H1 (cell line): ENCODE measurements at regions not wholly inside any gene's neighbourhood (a gene's known extent, or its start where the extent isn't known, plus 50 kb on each side); places are given as distances from the start of the nearest gene placed in this dataset.

ENCODE experiments used
- CTCF ChIA-PET: fragments of 300-600 bp; sonication (Branson Sonifier 250); formaldehyde crosslinking; loops from one replicate; lab custom pipeline; 2021; ENCODE audit not compliant: partially characterized antibody; lab: Charles Lee
- POLR2A ChIA-PET: fragments of 300-600 bp; sonication (Branson Sonifier 250); formaldehyde crosslinking; loops from one replicate; lab custom pipeline; 2021; ENCODE audit warnings: inconsistent platforms; ENCODE audit not compliant: partially characterized antibody; lab: Charles Lee
- DNase-seq, 2 experiments: peaks; one replicate each; pipeline versions ENCODE4 v3.0.0 to v3.0.0-alpha.2; 2010 to 2022; ENCODE audit warnings: low spot score in 2 of 2, low read depth in 1 of 2, mixed read lengths in 1 of 2
- FAIRE-seq: peaks from 2 replicates; lab custom pipeline; 2011; peaks lifted over from hg19 to GRCh38; lab: Jason Lieb, UNC
- H2AFZ ChIP-seq: 2 replicates; pipeline ENCODE4 v1.8.1; 2012; ENCODE audit warnings: low read length, inconsistent platforms
- H2AK5ac ChIP-seq: 2 replicates; pipeline ENCODE4 v1.6.1; 2013; ENCODE audit warnings: low read depth, low read length
- H2BK120ac ChIP-seq: replicated peaks from 2 replicates; pipeline ENCODE3; 2013; ENCODE audit warnings: low read depth, low read length, inconsistent platforms
- H2BK12ac ChIP-seq: 2 replicates; pipeline ENCODE4 v1.6.1; 2013; ENCODE audit warnings: low read depth, low read length
- H2BK15ac ChIP-seq: 2 replicates; pipeline ENCODE4 v1.6.1; 2013; ENCODE audit warnings: low read length
- H2BK20ac ChIP-seq: 2 replicates; pipeline ENCODE4 v1.6.1; 2013; ENCODE audit warnings: low read length
- H2BK5ac ChIP-seq: 2 replicates; pipeline ENCODE4 v1.6.1; 2013; ENCODE audit warnings: low read depth, low read length
- H3K14ac ChIP-seq: 2 replicates; pipeline ENCODE4 v1.6.1; 2013; ENCODE audit warnings: inconsistent platforms; ENCODE audit not compliant: insufficient read length
- H3K18ac ChIP-seq: 2 replicates; pipeline ENCODE4 v1.6.1; 2013; ENCODE audit warnings: low read length; ENCODE audit errors: extremely low read depth
- H3K23ac ChIP-seq: 2 replicates; pipeline ENCODE4 v1.6.1; 2013; ENCODE audit warnings: inconsistent platforms; ENCODE audit not compliant: insufficient read length
- H3K23me2 ChIP-seq: 2 replicates; pipeline ENCODE4 v1.6.1; 2013; ENCODE audit warnings: low read depth, low read length
- H3K27ac ChIP-seq: 2 replicates; pipeline ENCODE4 v1.6.1; 2011; ENCODE audit warnings: low read depth, low read length, inconsistent platforms
- H3K27me3 ChIP-seq, 4 experiments: replicated peaks in 1 of 4; 1 replicate in 1 of 4; 2 replicates in 3 of 4; pipeline versions ENCODE4 v1.6.1 to v1.8.1; 2011 to 2013; ENCODE audit warnings: low read length in 3 of 4, mild to moderate bottlenecking in 3 of 4, inconsistent platforms in 2 of 4, mixed read lengths in 2 of 4, moderate library complexity in 1 of 4; ENCODE audit not compliant: control insufficient read depth in 3 of 4, insufficient read depth in 3 of 4; ENCODE audit errors: extremely low read depth in 1 of 4
- H3K36me3 ChIP-seq, 4 experiments: 2 replicates each; pipeline versions ENCODE4 v1.6.1 to v1.8.1; 2011 to 2013; ENCODE audit warnings: mild to moderate bottlenecking in 4 of 4, low read length in 3 of 4, moderate library complexity in 2 of 4, control low read depth in 1 of 4, inconsistent platforms in 1 of 4; ENCODE audit not compliant: insufficient read depth in 4 of 4, control insufficient read depth in 2 of 4
- H3K4ac ChIP-seq: replicated peaks from 2 replicates; pipeline ENCODE3; 2013; ENCODE audit warnings: low read length, low read depth, mixed read lengths, inconsistent platforms; ENCODE audit not compliant: insufficient read length
- H3K4me1 ChIP-seq, 4 experiments: replicated peaks in 1 of 4; 1 replicate in 1 of 4; 2 replicates in 3 of 4; pipeline versions ENCODE4 v1.6.1 to v1.8.1; 2011 to 2013; ENCODE audit warnings: low read length in 3 of 4, inconsistent platforms in 2 of 4, mixed read lengths in 1 of 4; ENCODE audit not compliant: insufficient read depth in 4 of 4, control insufficient read depth in 3 of 4
- H3K4me2 ChIP-seq, 2 experiments: 2 replicates each; pipeline versions ENCODE4 v1.6.1 to v1.8.1; 2011 to 2013; ENCODE audit warnings: low read depth in 2 of 2, low read length in 2 of 2, control low read depth in 1 of 2, inconsistent platforms in 1 of 2, mild to moderate bottlenecking in 1 of 2; ENCODE audit not compliant: insufficient read depth in 1 of 2
- H3K4me3 ChIP-seq, 4 experiments: fragments of 200-600, 300-600 bp in 1 of 4; sonication (generic), shearing (Covaris generic), sonication (Bioruptor Twin) in 1 of 4; 2 replicates each; pipeline versions ENCODE4 v1.5.1 to v1.8.1; 2011 to 2016; ENCODE audit warnings: low read length in 4 of 4, low read depth in 3 of 4, control low read depth in 2 of 4, inconsistent platforms in 2 of 4, mild to moderate bottlenecking in 2 of 4, mixed read lengths in 1 of 4, moderate library complexity in 1 of 4; ENCODE audit not compliant: insufficient read depth in 2 of 4; ENCODE audit errors: extremely low read depth in 1 of 4
- H3K56ac ChIP-seq: replicated peaks from 2 replicates; pipeline ENCODE3; 2013; ENCODE audit warnings: low read depth, mild to moderate bottlenecking, mixed read lengths, low read length, inconsistent platforms; ENCODE audit not compliant: insufficient read length
- H3K79me1 ChIP-seq: 2 replicates; pipeline ENCODE4 v1.6.1; 2013; ENCODE audit warnings: low read depth, low read length, control low read depth
- H3K79me2 ChIP-seq, 2 experiments: 2 replicates each; pipeline versions ENCODE4 v1.6.1 to v1.8.1; 2012 to 2013; ENCODE audit warnings: low read length in 2 of 2, mild to moderate bottlenecking in 2 of 2, inconsistent platforms in 1 of 2; ENCODE audit not compliant: insufficient read depth in 2 of 2, control insufficient read depth in 1 of 2
- H3K9ac ChIP-seq, 4 experiments: replicated peaks in 1 of 4; 1 replicate in 1 of 4; 2 replicates in 3 of 4; pipeline versions ENCODE4 v1.6.1 to v1.8.1; 2011 to 2013; ENCODE audit warnings: low read depth in 3 of 4, low read length in 3 of 4, control low read depth in 2 of 4, mild to moderate bottlenecking in 2 of 4, moderate library complexity in 2 of 4, inconsistent platforms in 1 of 4; ENCODE audit errors: extremely low read depth in 1 of 4
- H3K9me3 ChIP-seq, 2 experiments: 2 replicates each; pipeline versions ENCODE4 v1.6.1 to v1.8.1; 2012 to 2013; ENCODE audit warnings: mild to moderate bottlenecking in 2 of 2, moderate library complexity in 2 of 2, control low read depth in 1 of 2, inconsistent platforms in 1 of 2, low read depth in 1 of 2, low read length in 1 of 2, mixed read lengths in 1 of 2; ENCODE audit not compliant: insufficient read depth in 2 of 2
- H4K20me1 ChIP-seq, 2 experiments: replicated peaks in 1 of 2; 2 replicates each; pipeline versions ENCODE3 to v1.8.1; 2011 to 2013; ENCODE audit warnings: inconsistent platforms in 2 of 2, low read length in 2 of 2, mild to moderate bottlenecking in 1 of 2; ENCODE audit not compliant: insufficient read depth in 2 of 2, control insufficient read depth in 1 of 2
- H4K5ac ChIP-seq: 2 replicates; pipeline ENCODE4 v1.6.1; 2013; ENCODE audit warnings: low read length, low read depth, mixed read lengths, inconsistent platforms; ENCODE audit not compliant: insufficient read length
- H4K8ac ChIP-seq: 2 replicates; pipeline ENCODE4 v1.8.0; 2013; ENCODE audit warnings: mild to moderate bottlenecking, moderate library complexity, low read length, inconsistent platforms; ENCODE audit not compliant: insufficient read depth; ENCODE audit errors: extremely low read depth
- H4K91ac ChIP-seq: replicated peaks from 2 replicates; pipeline ENCODE3; 2013; ENCODE audit warnings: low read length, mixed read lengths, inconsistent platforms; ENCODE audit not compliant: insufficient read length
- FOSL1 ChIP-seq: IDR thresholded peaks from 2 replicates; pipeline ENCODE4 v1.6.1; 2011; ENCODE audit warnings: mild to moderate bottlenecking, low read depth, low read length, moderate library complexity; ENCODE audit not compliant: insufficient read depth
- NANOG ChIP-seq: IDR thresholded peaks from 2 replicates; pipeline ENCODE4 v1.6.1; 2011; ENCODE audit warnings: low read length, low read depth, mild to moderate bottlenecking, inconsistent platforms; ENCODE audit not compliant: insufficient read depth, poor library complexity, severe bottlenecking
- RNF2 ChIP-seq: fragments of 200-900, 300-1000 bp; sonication (generic); IDR thresholded peaks from 2 replicates; pipeline ENCODE4 v1.7.1; 2016; ENCODE audit warnings: borderline replicate concordance, low read depth, mild to moderate bottlenecking, antibody characterized with exemption, low read length; ENCODE audit not compliant: poor library complexity, severe bottlenecking; ENCODE audit errors: missing control alignments
- WGBS, 2 experiments: shearing (Covaris generic) in 1 of 2; methylation state at CpG; one replicate each; pipeline versions ENCODE4 v1.1.6 to v1.1.7; 2013 to 2015; ENCODE audit warnings: low lambda C conversion rate in 2 of 2, mixed read lengths in 2 of 2, inconsistent platforms in 1 of 2, low coverage in 1 of 2, missing lambda C conversion rate in 1 of 2; ENCODE audit not compliant: insufficient replicate concordance in 2 of 2, insufficient coverage in 1 of 2, insufficient read length in 1 of 2; ENCODE audit errors: extremely low coverage in 1 of 2, missing lambda C conversion rate in 1 of 2; 5-methylcytosine and 5-hydroxymethylcytosine counted together

- TF ChIP-seq FOSL1 (no peak), NANOG (no peak), RNF2 (no peak)
- no peak overlapping the region for H3K23ac ChIP-seq
- H3K27ac ChIP-seq: no peak overlapping the region
- H2AFZ ChIP-seq: no peak overlapping the region
- no peak overlapping the region for H2AK5ac ChIP-seq
- no peak overlapping the region for H2BK5ac ChIP-seq
- H2BK120ac ChIP-seq: no peak overlapping the region
- H2BK20ac ChIP-seq: no peak overlapping the region
- H3K79me1 ChIP-seq: no peaks in the 10 kb centered on the region
- no peaks in the 10 kb centered on the region for H3K23me2 ChIP-seq
- no peaks in the 10 kb centered on the region for H3K27me3 ChIP-seq
- no peak overlapping the region for H3K4me2 ChIP-seq
- H3K56ac ChIP-seq: no peak overlapping the region
- H4K91ac ChIP-seq: no peak overlapping the region
- FAIRE-seq (no peak), DNase-seq (no peak)
- H3K4ac ChIP-seq: no peak overlapping the region
- H2BK12ac ChIP-seq: no peak overlapping the region
- no peaks in the 10 kb centered on the region for H4K20me1 ChIP-seq
- no peaks in the 10 kb centered on the region for H3K79me2 ChIP-seq
- H3K4me3 ChIP-seq: no peak overlapping the region
- H2BK15ac ChIP-seq: no peak overlapping the region
- no peaks in the 10 kb centered on the region for H3K4me1 ChIP-seq
- H3K9ac ChIP-seq: no peak overlapping the region
- H3K18ac ChIP-seq: no peak overlapping the region
- no peak overlapping the region for H3K14ac ChIP-seq
- peaks cover 7 to 8% of the 10 kb centered on the region in 2 experiments; a peak in 1 of 4 replicates for H3K9me3 ChIP-seq
- 78% methylated on average over 1 of the region's 1 CpG; no CpG with 5 or more reads in 1 of the 2 experiments for WGBS, 2 experiments
- ChIA-PET CTCF (interaction anchor here (0.6 kb wide), 1 partner anchor 16 kb away, joined by 3 read pairs; no protein-coding TSS in a partner anchor), POLR2A (no interaction called here)
- no peaks in the 10 kb centered on the region for H3K36me3 ChIP-seq
- H4K5ac ChIP-seq: no peak overlapping the region
- H4K8ac ChIP-seq: no peak overlapping the region
Observed at GRCh38 chr5:159593518-159594073, 263.3 kb upstream of the IL12B start.
